IPS-NIHi7 (cell line): ENCODE measurements at regions not wholly inside any gene's neighbourhood (a gene's known extent, or its start where the extent isn't known, plus 50 kb on each side); places are given as distances from the start of the nearest gene placed in this dataset.

Source experiments
- DNase-seq: peaks from one replicate; pipeline ENCODE4 v3.0.0; 2012; ENCODE audit warnings: mixed read lengths; ENCODE audit errors: extremely low spot score

GRCh38 chr6:129967427-129967826 lies 51.0 kb upstream of the L3MBTL3 start:
- no peak for DNase-seq

GRCh38 chr6:129966125-129966524 lies 52.3 kb upstream of the L3MBTL3 start:
- DNase-seq, result no peak

GRCh38 chr6:129965096-129965495 lies 53.3 kb upstream of the L3MBTL3 start:
- DNase-seq, result no peak

- DNase-seq, result no peak
Observed at GRCh38 chr6:129959358-129959930, 58.9 kb upstream of the L3MBTL3 start.

DNA sequence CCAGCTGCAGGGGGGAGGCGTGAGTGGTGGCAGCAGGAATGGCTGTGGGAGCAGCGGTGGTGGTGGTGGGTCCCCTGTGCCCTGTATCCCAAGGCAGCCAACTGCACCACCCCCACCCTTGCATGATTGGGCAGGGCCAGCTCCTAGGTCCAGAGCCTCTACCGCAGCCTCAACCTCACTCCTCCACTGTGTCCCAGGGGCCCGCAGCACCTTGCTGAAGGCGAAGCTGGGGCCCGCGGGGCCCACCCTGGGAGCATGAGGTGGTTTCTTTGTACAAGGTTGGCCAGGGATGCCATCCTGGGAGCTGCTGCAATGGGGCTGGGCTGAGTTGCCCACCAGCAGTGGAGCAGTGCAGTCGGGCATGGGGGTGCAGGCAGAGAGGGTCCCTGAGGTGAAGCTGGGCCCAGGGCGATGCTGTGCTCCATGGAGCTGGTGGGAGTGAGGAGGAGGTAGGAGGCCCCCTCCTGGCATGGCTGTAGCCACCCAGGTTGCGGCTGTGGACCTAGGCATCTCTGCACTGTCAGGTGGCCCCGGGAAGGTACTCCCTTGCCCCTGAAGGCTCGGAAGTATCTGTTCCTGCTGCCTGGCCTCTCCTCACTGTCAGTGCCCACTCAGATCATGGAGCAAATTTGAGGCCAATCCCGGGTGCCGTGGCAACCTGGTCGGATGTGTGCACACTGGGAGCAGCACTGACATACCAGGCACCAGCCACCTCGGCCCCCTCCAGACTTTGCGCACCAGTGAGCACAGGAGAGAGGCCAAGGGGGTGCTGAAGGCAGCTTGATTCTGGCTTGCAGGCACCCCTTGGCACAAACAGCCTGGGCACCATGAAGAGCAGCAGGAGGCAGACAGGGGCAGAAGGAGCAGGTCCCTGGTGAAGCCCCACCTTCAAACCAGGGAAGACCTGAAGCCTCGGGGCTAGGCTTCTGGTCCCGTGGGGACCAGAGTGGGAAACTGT lies 60.2 kb upstream of the L3MBTL3 start:
- DNase-seq, result no peak

GRCh38 chr6:129955584-129955983 lies 62.8 kb upstream of the L3MBTL3 start:
- no peak for DNase-seq

DNA sequence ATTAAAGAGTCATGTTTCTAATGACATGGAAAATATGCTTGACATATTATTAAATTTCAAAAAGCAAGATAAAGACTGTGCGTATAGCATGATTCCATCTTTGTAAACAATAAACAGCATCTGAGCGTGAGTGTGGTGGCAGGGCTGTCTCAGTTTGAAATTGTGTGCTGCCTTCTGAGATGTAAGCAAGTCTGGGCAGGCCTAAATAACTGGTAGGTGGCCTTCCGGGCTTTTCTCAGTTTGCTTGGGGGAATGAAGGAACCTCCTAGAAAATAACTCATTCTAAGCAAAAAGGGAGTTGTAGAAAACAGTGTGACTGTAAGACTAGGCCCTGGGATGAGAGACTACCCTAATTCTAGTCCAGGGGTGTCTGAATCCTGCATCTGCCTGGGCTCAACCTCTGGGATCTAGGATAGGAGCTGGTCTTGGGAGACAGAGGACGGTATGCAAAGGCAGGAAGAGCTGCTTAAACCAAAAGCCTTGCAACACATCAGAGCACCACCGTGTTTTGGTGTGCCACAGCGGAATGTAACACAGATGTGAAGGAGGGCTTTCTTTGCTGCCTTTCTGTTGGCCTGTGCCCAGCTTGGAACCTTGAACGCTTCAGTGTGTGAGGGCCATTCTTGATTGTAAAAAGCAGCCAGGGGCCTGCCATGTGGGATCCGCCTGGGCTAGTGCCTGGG lies 63.5 kb upstream of the L3MBTL3 start:
- peak; percentile 31 for DNase-seq

GRCh38 chr6:129947797-129948196 lies 70.6 kb upstream of the L3MBTL3 start:
- DNase-seq, result no peak

- peak; percentile 49 for DNase-seq
Observed at GRCh38 chr6:129946439-129947140, 71.8 kb upstream of the L3MBTL3 start.

DNA sequence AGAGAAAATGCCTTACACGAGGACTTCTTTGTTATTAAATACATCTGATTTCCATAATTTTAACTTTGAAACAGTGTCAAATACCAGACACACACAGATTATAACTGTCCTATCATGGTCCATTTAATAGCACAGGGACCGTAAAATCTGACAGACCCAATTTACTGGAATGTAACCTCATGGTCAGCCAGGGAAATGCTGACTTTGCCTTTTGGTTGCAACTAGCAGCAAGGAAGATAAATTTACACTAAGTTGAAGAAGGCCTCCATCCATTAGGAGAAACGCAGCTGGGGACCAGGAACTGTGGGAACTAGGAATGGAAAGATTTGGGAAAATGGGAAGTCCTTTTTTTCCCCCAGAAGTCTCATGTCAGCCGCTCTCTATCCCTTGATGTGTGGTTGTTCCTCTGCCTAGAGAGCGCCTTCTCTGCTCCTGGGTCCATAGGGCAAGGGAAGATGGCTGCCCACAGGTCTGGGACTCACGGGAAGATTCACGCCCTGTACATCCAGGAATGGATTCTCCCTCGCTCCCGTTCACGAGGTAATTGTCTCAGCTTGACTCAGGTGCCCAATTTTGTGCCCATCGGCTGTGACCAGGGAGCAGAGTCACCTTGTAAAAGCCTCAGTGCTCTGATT lies 74.6 kb upstream of the L3MBTL3 start:
- no peak for DNase-seq

GRCh38 chr6:129940454-129941195 lies 77.8 kb upstream of the L3MBTL3 start:
- no peak for DNase-seq

DNA sequence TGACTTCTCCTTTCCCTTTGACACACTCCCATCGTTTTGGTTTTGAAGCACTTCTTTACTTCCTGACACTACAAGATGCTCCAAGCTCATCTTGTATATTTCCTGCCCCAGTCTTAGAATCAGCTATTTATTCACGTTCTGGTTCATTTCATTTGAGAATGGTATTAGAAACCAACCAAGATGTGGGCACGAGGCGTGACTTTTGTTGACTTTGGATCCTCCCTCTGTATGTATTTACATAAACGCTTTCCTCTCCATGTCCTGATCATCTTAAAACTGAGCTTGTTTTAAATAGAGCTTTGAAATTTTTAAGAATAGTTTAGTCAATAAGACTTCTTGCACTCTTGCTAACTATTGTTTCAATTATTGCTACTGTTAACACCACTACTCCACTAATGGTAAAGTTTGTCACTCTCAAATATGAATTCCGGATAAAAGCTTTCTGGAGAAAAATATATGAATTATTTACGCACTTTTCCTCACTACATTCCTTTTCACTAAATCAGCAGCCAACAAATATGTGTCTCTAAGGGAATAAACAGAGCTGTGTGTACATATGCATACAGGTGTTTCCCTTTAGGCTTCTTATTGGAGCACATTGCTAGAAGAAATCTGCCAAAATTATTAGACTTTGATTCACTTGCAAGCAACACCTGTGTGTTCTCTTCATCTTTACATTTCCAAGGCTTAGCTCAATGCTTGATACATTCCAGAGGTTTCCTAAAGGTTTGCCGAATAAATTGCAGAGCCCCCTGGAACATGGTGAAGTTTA lies 77.3 kb upstream of the TMEM244 start:
- no peak for DNase-seq

DNA sequence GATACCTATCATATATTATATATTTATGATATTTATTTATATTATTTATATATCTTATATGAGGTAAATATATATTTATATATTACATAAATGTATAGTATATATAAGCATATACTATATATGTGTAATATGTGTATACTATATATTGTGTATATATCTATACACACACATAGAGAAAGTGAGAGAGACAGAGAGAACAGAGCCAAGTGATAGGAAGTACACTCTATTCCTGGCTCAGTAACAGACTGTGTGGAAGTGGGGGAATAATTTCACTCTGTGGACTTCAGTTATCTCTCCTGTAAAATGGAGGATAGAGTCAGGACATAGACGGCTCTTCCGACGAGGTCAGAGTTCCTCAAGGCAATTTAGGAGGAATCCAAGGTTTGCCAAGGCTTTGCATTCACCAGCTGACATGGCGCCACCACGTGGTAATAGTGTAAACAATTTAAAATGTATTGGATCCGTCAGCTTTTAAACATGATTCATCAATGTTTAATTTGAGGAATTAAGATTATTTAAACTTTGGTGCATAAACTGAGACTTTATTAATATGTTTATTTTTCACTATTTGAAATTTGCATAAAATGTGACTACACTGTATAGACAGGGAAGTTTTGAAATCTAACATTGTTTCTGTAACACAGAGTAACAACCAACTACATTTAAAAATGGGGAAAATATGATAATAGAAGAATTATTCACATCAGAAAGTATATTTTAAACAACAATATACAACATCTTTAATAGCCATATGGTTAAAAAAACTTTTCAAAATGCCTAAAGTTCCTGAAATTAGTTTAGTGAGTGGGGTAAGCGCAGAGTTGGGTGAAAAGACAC lies 75.4 kb upstream of the TMEM244 start:
- DNase-seq, result peak; percentile 60

- no peak for DNase-seq
Observed at GRCh38 chr6:129932321-129932720, 71.2 kb upstream of the TMEM244 start.

GRCh38 chr6:129929433-129929832 lies 68.3 kb upstream of the TMEM244 start:
- no peak for DNase-seq

GRCh38 chr6:129923530-129924250 lies 62.6 kb upstream of the TMEM244 start:
- no peak for DNase-seq

DNA sequence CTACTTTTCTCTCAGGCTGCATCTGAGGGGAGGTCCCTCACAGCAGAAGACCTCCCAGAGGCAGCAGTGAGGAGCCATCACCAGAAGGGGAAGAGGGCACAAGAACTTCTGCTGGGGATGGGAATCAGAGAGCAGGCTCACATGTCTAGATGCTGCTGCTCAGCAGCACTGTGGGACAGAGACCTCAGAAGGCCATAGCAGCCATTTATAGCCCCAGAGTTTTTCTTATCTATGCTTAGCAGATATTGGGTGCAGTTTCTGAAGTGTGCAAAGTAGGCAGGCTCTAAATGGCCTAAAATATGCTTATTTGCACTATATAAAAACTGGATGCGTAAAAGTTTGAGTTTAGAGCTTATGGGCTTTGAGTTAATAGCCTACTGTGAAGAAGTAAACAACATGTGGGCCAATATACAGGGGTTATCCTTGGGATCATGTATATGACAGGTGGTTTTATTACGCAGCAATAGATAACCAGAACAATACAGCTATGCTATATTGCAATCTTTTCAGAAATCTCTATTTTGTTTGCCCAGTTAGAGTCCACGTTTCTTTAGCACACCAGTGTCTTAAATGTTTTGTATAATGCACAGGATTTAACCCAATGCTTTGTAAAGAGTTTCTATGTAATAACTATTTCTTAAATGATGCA lies 60.2 kb upstream of the TMEM244 start:
- no peak for DNase-seq
